ENCODE measurements at regions not wholly inside any gene's neighbourhood (a gene's known extent, or its start where the extent isn't known, plus 50 kb on each side); places are given as distances from the start of the nearest gene placed in this dataset.

DNA sequence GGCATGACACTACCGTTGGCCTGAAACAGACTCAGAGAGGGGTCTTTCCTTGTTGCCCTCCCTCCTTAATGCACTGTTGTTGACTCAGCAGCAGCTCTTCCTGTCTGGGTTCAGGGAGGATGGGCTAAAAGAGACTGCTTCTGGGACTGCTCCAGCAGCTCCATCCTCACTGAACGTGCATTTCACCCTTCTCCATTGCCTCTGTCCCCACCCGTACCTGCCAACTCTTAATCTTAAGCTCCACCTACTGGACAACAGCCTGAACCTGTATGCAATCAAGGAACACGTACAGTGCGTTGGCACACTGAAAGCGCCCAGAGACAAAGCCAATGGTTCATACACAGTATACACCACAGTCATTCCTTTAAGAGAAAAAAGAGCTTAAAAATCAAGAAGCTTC is 230.8 kb upstream of the RAB6C start:
- DNase-seq (ENCODE audit: low spot score), result no peak

DNA sequence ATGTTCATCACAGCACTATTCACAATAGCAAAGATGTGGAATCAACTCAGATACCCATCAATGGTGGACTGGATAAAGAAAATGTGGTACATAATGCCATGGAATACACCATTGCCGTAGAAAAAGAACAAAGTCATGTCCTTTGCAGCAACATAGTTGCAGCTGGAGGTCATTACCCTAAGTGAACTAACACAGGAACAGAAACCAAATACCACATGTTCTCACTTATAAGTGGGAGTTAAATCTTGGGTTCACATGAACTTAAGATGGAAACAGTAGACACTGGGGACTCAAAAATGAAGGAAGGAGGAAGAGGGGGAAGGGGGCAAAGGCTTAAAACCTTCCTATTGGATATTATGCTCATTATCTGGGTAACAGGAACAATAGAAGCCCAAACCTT is 228.1 kb upstream of the RAB6C start:
- DNase-seq (ENCODE audit: low spot score), result no peak

- DNase-seq (ENCODE audit: low spot score), result no peak
Measured at GRCh38 chr2:129752176-129752575, 227.3 kb upstream of the RAB6C start.

DNA sequence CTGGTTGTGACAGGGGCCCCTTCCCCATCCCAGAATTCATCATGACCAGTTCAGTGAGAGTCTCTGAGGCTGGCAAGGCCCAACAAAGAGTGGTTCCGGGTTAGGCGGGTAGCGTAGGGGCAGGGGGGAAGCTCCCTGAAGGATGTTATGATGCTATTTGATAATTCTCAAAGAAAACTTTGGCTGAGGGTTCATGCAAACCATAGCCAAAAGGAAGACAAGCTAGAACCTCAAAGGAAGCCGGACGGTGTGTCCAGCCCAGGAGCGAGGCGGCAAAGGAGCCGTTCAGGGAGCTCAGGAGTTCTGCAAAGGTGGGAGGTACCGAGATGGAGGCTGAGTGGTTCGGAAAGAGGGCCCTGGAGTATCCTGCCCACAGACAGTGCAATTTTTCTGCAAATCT is 226.8 kb upstream of the RAB6C start:
- DNase-seq (ENCODE audit: low spot score), result no peak

DNA sequence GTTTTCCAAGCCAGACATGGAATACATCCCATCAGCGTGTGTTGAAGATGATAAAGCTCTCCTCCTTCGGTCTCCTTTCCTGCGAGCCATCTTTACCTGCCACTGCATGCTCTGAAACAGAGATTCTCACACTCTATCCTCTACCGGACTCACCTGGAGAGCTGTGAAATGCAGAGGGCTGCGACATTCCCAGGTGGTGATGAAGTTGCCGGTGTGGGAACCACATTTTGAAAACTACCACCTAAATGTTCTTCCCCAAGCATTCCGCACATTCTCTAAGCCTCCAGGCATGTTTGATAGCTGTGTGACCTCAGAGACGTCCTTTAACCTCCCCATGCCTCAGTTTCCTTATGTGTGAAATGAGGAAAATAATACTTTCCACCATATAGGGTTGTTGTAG is 226.2 kb upstream of the RAB6C start:
- no peak for DNase-seq (ENCODE audit: low spot score)

DNA sequence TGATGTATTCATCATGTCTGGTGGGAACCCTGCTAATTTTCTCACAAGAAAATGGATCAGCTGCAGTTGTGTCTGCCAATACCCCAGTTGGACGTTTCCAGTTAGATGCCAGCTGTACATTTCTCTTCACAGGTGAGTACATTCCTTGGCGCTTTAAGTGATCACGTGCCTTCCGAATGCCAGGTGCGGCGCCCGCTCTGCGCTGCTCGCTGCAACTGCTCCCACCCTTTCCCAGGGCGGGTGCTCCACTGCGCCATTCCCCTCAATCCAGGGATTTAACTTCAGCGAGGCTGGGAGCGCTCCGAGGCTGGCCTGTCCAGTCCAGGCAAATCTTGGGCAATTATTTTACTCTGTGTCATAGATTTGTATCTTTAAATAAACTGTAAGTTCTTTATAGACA is 225.0 kb upstream of the RAB6C start:
- DNase-seq (ENCODE audit: low spot score), result no peak

GRCh38 chr2:129754831-129755230 is 224.6 kb upstream of the RAB6C start:
- DNase-seq (ENCODE audit: low spot score), result no peak

DNA sequence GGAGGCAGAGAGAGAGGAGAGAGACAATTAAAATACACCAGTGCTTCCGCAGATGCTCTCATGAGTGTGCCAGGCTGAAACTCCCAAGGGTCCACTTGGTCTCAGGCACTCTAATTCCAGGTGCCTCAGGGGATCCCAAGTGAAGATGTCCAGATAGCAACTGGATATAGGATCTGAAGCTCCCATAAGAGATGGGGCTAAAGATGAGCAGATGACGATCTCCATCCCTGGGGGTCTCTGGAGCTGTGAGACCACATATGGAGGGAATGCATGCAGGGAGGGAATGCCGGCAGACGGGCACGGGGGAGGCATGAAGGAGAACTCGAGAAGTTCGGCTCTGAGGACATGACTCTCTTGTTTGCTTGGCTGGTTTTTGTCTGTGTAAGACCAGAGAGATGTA is 223.7 kb upstream of the RAB6C start:
- no peak for DNase-seq (ENCODE audit: low spot score)

- no peak for DNase-seq (ENCODE audit: low spot score)
Measured at GRCh38 chr2:129756276-129756675, 223.2 kb upstream of the RAB6C start.

- DNase-seq (ENCODE audit: low spot score), result no peak
Measured at GRCh38 chr2:129757366-129757914, 222.0 kb upstream of the RAB6C start.

- DNase-seq (ENCODE audit: low spot score), result no peak
Measured at GRCh38 chr2:129757915-129758783, 221.3 kb upstream of the RAB6C start.

DNA sequence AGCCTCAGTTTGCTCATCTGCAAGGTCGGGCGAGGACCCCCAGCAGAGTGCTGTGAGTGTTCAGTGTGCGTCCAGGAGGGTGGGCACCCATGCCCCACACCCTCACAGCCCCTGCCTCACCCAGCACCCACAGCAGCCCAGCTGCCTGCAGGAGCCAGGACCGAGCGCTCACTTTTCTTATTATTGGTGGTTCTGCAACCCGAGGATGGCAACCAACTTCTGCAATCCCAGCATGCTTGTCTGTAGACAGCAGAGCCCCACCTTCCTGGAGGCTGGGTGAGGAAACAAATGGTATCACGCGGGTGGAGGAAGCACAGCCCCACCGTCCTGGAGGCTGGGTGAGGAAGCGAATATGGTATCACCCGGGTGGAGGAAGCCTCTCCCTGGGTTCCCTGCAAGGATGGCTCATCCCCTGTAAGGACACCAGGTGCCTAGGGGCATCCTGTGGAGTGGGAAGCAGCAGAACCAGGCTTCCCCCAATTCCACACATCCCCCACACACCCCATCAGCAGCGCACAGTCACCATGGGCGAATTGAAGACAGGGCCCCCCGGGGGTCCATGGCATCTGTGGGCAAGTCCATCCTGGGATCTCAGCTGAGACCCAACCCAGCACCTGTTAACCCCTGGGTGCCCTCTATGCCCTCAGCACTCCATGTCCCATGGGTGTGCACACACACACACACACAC is 220.5 kb upstream of the RAB6C start:
- peak; percentile 50 for DNase-seq (ENCODE audit: low spot score)

DNA sequence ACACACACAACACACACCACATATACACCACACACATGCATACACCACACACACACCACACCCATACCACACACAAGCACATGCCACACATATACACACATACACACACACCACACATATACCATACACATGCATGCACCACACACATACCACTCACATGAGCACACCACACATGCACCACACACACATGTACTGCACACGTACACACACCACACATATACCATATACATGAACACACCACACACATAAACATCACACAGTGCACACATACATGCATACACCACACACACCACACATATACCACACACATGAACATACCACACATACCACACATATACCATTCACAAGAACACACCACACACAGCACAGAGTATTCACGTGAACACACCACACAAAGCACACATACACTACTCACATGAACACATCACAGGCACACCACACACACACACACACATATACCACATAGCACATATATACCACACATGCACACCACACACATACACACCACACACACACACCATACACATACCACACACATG is 219.9 kb upstream of the RAB6C start:
- DNase-seq (ENCODE audit: low spot score), result no peak

- no peak for DNase-seq (ENCODE audit: low spot score)
Measured at GRCh38 chr2:129760669-129761068, 218.8 kb upstream of the RAB6C start.

- DNase-seq (ENCODE audit: low spot score), result no peak
Measured at GRCh38 chr2:129761569-129762021, 217.9 kb upstream of the RAB6C start.

GRCh38 chr2:129762386-129763189 is 216.9 kb upstream of the RAB6C start:
- DNase-seq (ENCODE audit: low spot score), result no peak

- no peak for DNase-seq (ENCODE audit: low spot score)
Measured at GRCh38 chr2:129763190-129763846, 216.1 kb upstream of the RAB6C start.

DNA sequence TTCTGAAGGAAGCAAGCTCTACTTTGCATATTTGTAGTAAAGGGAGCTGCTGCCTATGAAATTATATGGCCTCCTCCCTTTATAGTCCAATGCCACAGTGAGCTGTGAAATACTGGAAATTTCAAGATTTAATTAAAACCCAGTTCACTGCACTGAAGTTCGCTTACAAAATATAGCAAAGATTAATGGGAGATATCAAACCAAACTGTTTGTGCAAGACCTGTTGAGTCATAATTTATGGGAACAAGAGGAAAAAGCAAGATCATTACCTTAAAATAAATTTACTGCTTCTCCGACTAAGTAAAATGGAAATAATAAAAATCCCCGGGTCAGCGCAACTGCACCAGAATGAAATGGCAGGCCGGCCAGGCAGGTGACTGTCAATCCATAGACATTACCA is 215.5 kb upstream of the RAB6C start:
- DNase-seq (ENCODE audit: low spot score), result no peak

DNA sequence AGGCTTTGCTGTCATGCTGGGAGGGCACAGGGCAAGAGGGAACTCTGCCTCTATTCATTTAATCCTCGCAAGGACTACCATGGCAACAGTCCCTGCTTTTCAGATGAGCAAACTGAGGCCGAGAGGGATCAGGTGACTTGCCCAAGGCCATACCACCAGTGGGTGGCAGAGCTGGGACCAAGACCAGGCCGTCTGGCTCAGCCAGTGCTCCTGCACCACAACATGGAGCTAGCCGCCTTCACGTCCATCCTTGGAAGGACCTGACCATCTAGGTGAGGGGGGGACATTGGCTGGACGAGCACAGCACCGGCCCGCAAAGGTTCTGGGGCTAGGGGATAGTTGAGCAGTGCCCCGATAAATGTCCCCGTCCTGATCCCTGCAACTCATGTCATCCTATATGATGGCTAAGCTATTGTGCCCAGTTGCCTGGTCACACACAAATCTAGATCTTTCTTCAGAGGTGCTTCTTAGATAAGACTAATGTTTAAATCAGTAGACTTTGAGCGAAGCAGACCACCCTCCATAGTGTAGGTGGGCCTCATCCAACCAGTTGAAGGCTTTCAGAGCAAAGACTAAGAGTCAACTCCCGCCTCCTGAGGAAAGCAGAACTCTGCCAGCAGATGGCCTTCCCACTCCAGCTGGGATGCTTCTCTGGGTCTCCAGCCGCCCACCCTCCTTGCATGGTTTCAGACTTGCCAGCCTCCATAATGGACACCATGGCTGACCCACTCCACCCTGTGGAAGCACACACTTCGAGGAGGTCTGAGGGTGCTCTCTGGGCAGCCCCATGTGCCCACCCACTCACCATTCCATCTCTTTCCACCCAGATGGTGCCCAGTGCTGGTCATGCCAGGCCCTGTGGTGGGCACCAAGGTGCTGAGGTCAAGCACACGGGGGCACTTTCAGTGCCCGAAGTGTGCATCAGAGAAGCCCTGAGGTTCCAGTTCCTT is 214.8 kb upstream of the RAB6C start:
- no peak for DNase-seq (ENCODE audit: low spot score)

DNA sequence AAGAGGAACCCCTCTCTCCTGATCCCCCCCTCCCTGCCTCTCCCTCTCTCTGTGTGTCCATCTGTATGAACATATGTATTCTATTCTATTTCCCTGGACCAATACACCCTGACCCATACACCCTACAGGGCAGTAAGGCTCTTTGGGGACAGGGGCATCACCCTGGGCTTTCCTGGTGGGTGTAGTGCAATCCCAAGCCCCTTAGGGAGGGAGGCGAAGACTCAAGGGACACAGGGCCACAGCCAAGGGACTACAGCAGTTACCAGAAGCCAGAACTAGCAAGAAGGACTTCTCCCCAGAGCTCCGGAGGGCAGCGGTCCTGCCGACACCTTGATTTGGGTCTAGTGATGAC is 214.2 kb upstream of the RAB6C start:
- no peak for DNase-seq (ENCODE audit: low spot score)
